Omental fat pad (tissue), 3 donors: ENCODE measurements at regions not wholly inside any gene's neighbourhood (a gene's known extent, or its start where the extent isn't known, plus 50 kb on each side); places are given as distances from the start of the nearest gene placed in this dataset.

Experiments used
- ATAC-seq: fragments of 150-250 bp; one replicate; pipeline ENCODE4 v1.9.1; 2016; ENCODE audit warnings: mild to moderate bottlenecking, moderate library complexity; ENCODE audit not compliant: low FRiP score
- DNase-seq: peaks from one replicate; pipeline ENCODE4 v3.0.0-alpha.2; 2019; ENCODE audit warnings: low spot score
- CTCF ChIP-seq, 3 donors: fragments of 450-650 bp; IDR thresholded peaks; one replicate each; pipeline ENCODE4 v1.5.1; 2016 to 2017; ENCODE audit warnings: antibody characterized with exemption in 3 of 3, mild to moderate bottlenecking in 3 of 3, moderate library complexity in 2 of 3

GRCh38 chr18:70456376-70456775 is 167.5 kb downstream of the SOCS6 start:
- no peak for TF ChIP-seq CTCF (IDR thresholded peaks at IDR 0.05)
- no peak for ATAC-seq

GRCh38 chr18:70455731-70456130 is 166.9 kb downstream of the SOCS6 start:
- TF ChIP-seq CTCF (IDR thresholded peaks at IDR 0.05), result no peak
- DNase-seq (no peak), ATAC-seq (no peak)

More at GRCh38 chr18:70456376-70456775, 167.5 kb downstream of the SOCS6 start:
- no peak for DNase-seq

GRCh38 chr18:70454704-70455322 is 166.0 kb downstream of the SOCS6 start:
- DNase-seq, result no peak
- no peak for ATAC-seq
- TF ChIP-seq CTCF (IDR thresholded peaks at IDR 0.05), result peak in 1 of 3 donors; percentile 43

- ATAC-seq (no peak), DNase-seq (no peak)
- TF ChIP-seq CTCF (IDR thresholded peaks at IDR 0.05), result no peak
Observed at GRCh38 chr18:70453058-70453775, 164.4 kb downstream of the SOCS6 start.

GRCh38 chr18:70452501-70452900 is 163.7 kb downstream of the SOCS6 start:
- DNase-seq (no peak), ATAC-seq (no peak)
- TF ChIP-seq CTCF (IDR thresholded peaks at IDR 0.05), result no peak

GRCh38 chr18:70450426-70451253 is 161.8 kb downstream of the SOCS6 start:
- no peak for ATAC-seq
- no peak for TF ChIP-seq CTCF (IDR thresholded peaks at IDR 0.05)
- DNase-seq, result no peak
